DMS53 (cell line): ENCODE measurements at regions not wholly inside any gene's neighbourhood (a gene's known extent, or its start where the extent isn't known, plus 50 kb on each side); places are given as distances from the start of the nearest gene placed in this dataset.

ENCODE experiments used
- DNase-seq: peaks from one replicate; lab custom pipeline; 2025; lab: John Stamatoyannopoulos, UW

- DNase-seq = no peak
These were observed 60.7 kb upstream of the TLE3 start for GRCh38 chr15:70158309-70159000.

GRCh38 chr15:70156671-70157271 is 59.1 kb upstream of the TLE3 start:
- DNase-seq = no peak

DNA sequence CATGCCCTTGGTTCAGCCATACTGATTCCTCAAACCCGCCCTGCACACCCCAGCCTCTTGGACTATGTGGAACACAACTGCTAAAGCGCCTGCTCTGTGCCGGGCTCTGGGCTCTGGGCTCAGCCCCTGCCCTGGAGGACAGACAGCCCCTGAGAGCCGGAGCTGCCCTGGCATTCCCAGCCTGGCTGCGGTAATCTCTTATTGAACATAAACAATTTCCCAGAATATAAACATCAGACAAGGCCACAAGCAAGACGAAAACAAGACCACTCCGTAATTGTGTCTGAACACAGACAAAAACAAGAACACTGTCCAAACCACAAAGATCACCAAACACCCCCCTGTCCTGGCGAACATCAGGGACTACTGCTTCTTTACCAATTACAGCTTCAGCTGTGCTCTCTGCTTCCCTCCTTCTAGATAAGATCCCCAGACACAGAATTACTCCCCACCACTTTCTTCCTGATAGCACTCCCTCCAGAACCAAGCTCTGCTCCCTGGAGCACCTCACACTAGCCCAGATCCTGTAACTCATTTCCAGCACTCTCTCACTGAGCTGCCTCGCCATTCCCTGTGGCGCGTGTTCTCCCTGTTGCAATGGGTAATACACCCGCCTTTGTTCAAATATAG is 57.1 kb upstream of the TLE3 start:
- DNase-seq = peak; percentile 17

DNA sequence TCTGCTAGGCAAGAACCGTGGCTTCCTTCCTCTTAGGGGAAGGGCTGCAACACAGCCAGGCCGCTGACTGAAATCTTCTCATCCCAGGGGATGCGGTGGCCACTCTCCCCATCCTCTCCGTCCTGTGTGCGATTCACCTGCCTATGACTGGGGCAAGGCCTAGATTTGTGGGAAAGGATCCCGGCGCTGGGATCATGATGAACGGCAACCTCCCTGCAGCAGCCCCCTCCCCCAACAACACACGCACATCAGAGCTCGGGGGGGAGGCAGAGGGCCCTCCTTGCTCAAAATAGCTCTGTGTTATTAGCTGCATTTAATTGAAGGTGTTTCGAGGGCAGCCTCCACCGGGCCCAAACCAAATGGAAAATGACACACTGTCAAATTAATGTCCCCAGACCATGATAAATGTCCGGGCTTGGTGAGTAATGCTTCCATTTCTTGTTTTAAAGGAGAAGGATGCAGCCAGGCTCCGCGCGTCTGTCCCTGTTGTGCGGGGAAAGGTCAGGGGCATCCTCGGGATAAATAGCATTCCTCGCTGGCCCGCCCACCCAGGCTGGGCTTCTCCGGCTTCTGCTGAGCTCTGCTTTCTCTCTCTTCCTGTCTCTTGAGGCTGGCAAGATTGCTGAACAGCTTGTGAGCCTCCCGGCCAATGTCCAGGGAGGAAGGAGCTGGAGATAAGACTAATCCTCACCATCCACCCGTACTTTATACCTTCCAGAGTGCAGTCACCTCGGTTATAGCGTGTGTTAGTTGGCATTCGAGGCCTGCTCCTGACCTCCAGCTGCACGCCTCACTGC is 56.4 kb upstream of the TLE3 start:
- DNase-seq = no peak

GRCh38 chr15:70152070-70152480 is 54.4 kb upstream of the TLE3 start:
- peak; percentile 86 for DNase-seq

- peak; percentile 34 for DNase-seq
These were observed 53.7 kb upstream of the TLE3 start for GRCh38 chr15:70151462-70151861.

- no peak for DNase-seq
These were observed 53.3 kb upstream of the TLE3 start for GRCh38 chr15:70151003-70151402.

- DNase-seq = no peak
These were observed 52.7 kb upstream of the TLE3 start for GRCh38 chr15:70150405-70150747.

- DNase-seq = peak; percentile 23
These were observed 52.1 kb upstream of the TLE3 start for GRCh38 chr15:70149667-70150404.

DNA sequence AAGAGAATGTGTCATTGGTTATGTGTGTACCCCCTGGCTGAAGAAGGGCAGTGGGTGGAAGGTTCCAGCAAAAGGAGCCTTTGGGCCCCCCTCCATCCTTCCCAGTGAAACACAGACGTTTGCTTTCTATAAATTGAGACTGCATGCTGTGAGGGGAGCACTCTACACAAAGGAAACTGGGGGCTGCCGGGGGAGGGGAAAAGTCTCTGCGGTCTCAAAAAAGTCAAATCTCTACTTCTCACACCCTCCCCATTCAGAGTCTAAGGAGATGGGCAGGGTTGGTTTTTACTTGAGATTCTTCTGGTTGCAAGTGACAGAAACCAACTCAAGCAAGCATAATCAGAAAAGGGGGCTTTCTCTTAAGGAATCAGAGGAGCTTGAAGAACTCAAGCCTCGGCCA is 50.1 kb upstream of the TLE3 start:
- no peak for DNase-seq
